ENCODE measurements at regions not wholly inside any gene's neighbourhood (a gene's known extent, or its start where the extent isn't known, plus 50 kb on each side); places are given as distances from the start of the nearest gene placed in this dataset.

DNA sequence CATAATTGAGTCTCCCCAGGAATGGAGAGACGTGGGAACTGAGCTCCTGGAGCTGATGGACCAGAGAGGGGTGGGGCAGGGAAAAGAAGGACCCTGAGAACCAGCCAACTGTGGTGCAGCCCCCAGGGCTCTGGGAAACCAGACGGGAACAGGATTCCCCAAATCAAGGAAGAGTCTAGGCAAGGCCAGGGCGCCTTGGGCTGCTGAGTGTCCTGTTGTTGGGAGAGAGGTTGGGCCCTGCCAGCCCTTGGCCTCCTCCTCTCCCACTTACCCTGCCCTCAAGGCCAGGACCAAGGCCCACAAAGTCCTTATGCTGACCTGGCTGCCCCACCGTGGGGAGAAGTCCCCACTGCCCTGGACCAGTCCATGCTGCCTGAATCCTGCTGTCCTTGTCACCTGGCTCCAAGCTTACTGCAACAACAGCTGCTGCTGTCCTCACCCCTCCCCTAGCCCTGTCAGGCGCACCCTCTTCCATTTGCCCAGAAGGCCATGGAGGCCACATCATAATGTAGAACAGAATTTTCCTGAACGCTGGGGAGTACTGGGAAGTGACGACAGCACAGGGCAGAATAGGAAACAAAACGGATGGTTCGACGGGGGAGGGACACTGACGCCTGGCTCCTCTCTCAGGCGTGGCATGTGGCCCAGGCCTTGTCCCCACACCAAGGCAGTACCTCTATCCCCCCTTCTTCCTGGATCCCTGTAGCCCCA is 132.9 kb upstream of the ZMIZ1 start:
- no peak for DNase-seq
- intact Hi-C loops (cut with DNase I; ENCODE audit: low total_unique reads) = no loop called here
- Histone ChIP-seq H3K27ac (no peak overlapping the region), H3K4me1 (peaks cover 10% of the 10 kb centered on the region), H3K9me3 (no peaks in the 10 kb centered on the region), H3K4me3 (no peak overlapping the region), H3K36me3 (ENCODE audit: low read depth, missing control alignments) (no peaks in the 10 kb centered on the region), H3K27me3 (no peaks in the 10 kb centered on the region)
- TF ChIP-seq POLR2A (IDR thresholded peaks at IDR 0.05) = no peak
- TF ChIP-seq, protein P1, sequence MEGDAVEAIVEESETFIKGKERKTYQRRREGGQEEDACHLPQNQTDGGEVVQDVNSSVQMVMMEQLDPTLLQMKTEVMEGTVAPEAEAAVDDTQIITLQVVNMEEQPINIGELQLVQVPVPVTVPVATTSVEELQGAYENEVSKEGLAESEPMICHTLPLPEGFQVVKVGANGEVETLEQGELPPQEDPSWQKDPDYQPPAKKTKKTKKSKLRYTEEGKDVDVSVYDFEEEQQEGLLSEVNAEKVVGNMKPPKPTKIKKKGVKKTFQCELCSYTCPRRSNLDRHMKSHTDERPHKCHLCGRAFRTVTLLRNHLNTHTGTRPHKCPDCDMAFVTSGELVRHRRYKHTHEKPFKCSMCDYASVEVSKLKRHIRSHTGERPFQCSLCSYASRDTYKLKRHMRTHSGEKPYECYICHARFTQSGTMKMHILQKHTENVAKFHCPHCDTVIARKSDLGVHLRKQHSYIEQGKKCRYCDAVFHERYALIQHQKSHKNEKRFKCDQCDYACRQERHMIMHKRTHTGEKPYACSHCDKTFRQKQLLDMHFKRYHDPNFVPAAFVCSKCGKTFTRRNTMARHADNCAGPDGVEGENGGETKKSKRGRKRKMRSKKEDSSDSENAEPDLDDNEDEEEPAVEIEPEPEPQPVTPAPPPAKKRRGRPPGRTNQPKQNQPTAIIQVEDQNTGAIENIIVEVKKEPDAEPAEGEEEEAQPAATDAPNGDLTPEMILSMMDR (IDR thresholded peaks at IDR 0.05) = no peak
- 76 to 83% methylated on average over 10 to 12 of the region's 12 CpGs for WGBS, 2 donors

- intact Hi-C loops (cut with DNase I; ENCODE audit: low total_unique reads) = no loop called here
- Histone ChIP-seq H3K36me3 (ENCODE audit: low read depth, missing control alignments) (no peaks in the 10 kb centered on the region), H3K9me3 (no peaks in the 10 kb centered on the region), H3K27me3 (no peaks in the 10 kb centered on the region), H3K27ac (no peak overlapping the region), H3K4me1 (peaks cover 3% of the 10 kb centered on the region), H3K4me3 (no peak overlapping the region)
- 92 to 93% methylated on average over 13 of the region's 13 CpGs for WGBS, 2 donors
- DNase-seq = no peak
- no peak for TF ChIP-seq POLR2A (IDR thresholded peaks at IDR 0.05)
- TF ChIP-seq, protein P1 (IDR thresholded peaks at IDR 0.05) = no peak
Observed at GRCh38 chr10:78936412-78937342, 132.1 kb upstream of the ZMIZ1 start.

DNA sequence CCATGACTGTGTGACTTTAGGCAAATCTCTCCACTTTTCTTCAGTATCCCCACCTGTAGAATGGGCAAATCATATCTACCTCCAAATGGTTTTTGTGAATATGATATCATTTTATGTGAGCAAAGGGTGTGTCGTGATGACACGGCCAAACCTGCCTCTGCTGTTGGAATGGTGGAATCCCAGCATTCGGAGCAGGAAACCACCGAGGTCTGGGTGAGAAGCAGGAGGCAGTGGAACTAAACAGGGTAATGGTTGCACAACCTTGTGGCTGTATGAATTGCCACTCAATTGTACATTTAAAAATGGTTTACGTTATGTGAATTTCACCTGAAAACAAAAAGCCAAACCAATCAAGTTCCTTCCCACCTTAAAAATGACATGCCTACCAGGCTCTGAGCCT is 131.4 kb upstream of the ZMIZ1 start:
- TF ChIP-seq, protein P1 (IDR thresholded peaks at IDR 0.05) = no peak
- no peak for TF ChIP-seq POLR2A (IDR thresholded peaks at IDR 0.05)
- no peak overlapping the region for H3K27ac ChIP-seq
- DNase-seq = no peak
- 86 to 94% methylated on average over 5 of the region's 5 CpGs for whole genome bisulfite sequencing, 2 donors
- no peak overlapping the region for H3K4me3 ChIP-seq
- no peaks in the 10 kb centered on the region for H3K27me3 ChIP-seq
- intact Hi-C loops (cut with DNase I; ENCODE audit: low total_unique reads) = no loop called here
- no peaks in the 10 kb centered on the region for H3K4me1 ChIP-seq
- H3K9me3 ChIP-seq = no peaks in the 10 kb centered on the region
- H3K36me3 ChIP-seq (ENCODE audit: low read depth, missing control alignments) = no peaks in the 10 kb centered on the region

- intact Hi-C loops (cut with DNase I; ENCODE audit: low total_unique reads) = no loop called here
- Histone ChIP-seq H3K27me3 (no peaks in the 10 kb centered on the region), H3K9me3 (no peaks in the 10 kb centered on the region), H3K36me3 (ENCODE audit: low read depth, missing control alignments) (no peaks in the 10 kb centered on the region), H3K4me3 (no peak overlapping the region), H3K4me1 (no peaks in the 10 kb centered on the region), H3K27ac (no peak overlapping the region)
- DNase-seq = no peak
- TF ChIP-seq, protein P1 (IDR thresholded peaks at IDR 0.05) = no peak
- TF ChIP-seq POLR2A (IDR thresholded peaks at IDR 0.05) = no peak
- WGBS, 2 donors = 84 to 88% methylated on average over 9 to 10 of the region's 10 CpGs
Observed at GRCh38 chr10:78937800-78938694, 130.7 kb upstream of the ZMIZ1 start.

Data from testis (tissue), 2 donors.